ENCODE measurements at regions not wholly inside any gene's neighbourhood (a gene's known extent, or its start where the extent isn't known, plus 50 kb on each side); places are given as distances from the start of the nearest gene placed in this dataset.

GRCh38 chr5:13408616-13409015, 535.9 kb downstream of the DNAH5 start:
- Histone ChIP-seq H3K4me3 (ENCODE audit: low read depth, low read length) (no peak overlapping the region), H3K4me1 (ENCODE audit: control insufficient read depth, insufficient read depth, low read length) (no peaks in the 10 kb centered on the region), H3K9me3 (ENCODE audit: control insufficient read depth, insufficient read depth, low read depth, low read length) (no peaks in the 10 kb centered on the region), H3K27ac (ENCODE audit: extremely low read depth, low read depth, low read length) (no peak overlapping the region), H3K36me3 (ENCODE audit: control insufficient read depth in 2 of 2, insufficient read depth in 1 of 2, low read length in 2 of 2) (no peaks in the 10 kb centered on the region)
- ChIA-PET CTCF (no interaction called here), POLR2A (no interaction called here)
- TF ChIP-seq ZBTB1 (tag by site-specific recombination; IDR thresholded peaks at IDR 0.05) = no peak
- TF ChIP-seq ZNF791 (tag by site-specific recombination; IDR thresholded peaks at IDR 0.05) = no peak
- no peak for TF ChIP-seq ZNF600 (tag by site-specific recombination; IDR thresholded peaks at IDR 0.05)
- TF ChIP-seq ZSCAN16 (tag by site-specific recombination; IDR thresholded peaks at IDR 0.05) = no peak
- TF ChIP-seq ZNF24 (tag by site-specific recombination; IDR thresholded peaks at IDR 0.05) = no peak
- no peak for TF ChIP-seq ZNF10 (tag by site-specific recombination; IDR thresholded peaks at IDR 0.05)
- TF ChIP-seq ZNF514 (tag by site-specific recombination; IDR thresholded peaks at IDR 0.05) = no peak
- TF ChIP-seq AEBP2 (tag by site-specific recombination; IDR thresholded peaks at IDR 0.05; ENCODE audit: borderline replicate concordance) = no peak
- no peak for TF ChIP-seq ZNF155 (tag by site-specific recombination; IDR thresholded peaks at IDR 0.05)
- no peak for TF ChIP-seq GLI2 (tag by site-specific recombination; IDR thresholded peaks at IDR 0.05; ENCODE audit: borderline replicate concordance, low read depth)
- TF ChIP-seq ZNF610 (tag by site-specific recombination; IDR thresholded peaks at IDR 0.05; ENCODE audit: borderline replicate concordance) = no peak
- TF ChIP-seq ZNF768 (tag by site-specific recombination; IDR thresholded peaks at IDR 0.05) = no peak

- H3K27ac ChIP-seq (ENCODE audit: extremely low read depth, low read depth, low read length) = no peak overlapping the region
- no peaks in the 10 kb centered on the region for H3K36me3 ChIP-seq (ENCODE audit: control insufficient read depth in 2 of 2, insufficient read depth in 1 of 2, low read length in 2 of 2)
- no peak for TF ChIP-seq ZNF510 (tag by site-specific recombination; IDR thresholded peaks at IDR 0.05; ENCODE audit: insufficient replicate concordance)
- no peak for TF ChIP-seq MZF1 (tag by site-specific recombination; IDR thresholded peaks at IDR 0.05; ENCODE audit: borderline replicate concordance)
- no peak for TF ChIP-seq KLF10 (tag by site-specific recombination; IDR thresholded peaks at IDR 0.05)
- no peak for TF ChIP-seq ZBTB8A (tag by site-specific recombination; IDR thresholded peaks at IDR 0.05)
- no peak for TF ChIP-seq REST (tag by site-specific recombination; IDR thresholded peaks at IDR 0.05)
- TF ChIP-seq ZBTB7A (tag by site-specific recombination; IDR thresholded peaks at IDR 0.05; ENCODE audit: low read depth) = no peak
- TF ChIP-seq ZNF621 (tag by site-specific recombination; IDR thresholded peaks at IDR 0.05) = no peak
- TF ChIP-seq ZNF391 (tag by site-specific recombination; IDR thresholded peaks at IDR 0.05; ENCODE audit: borderline replicate concordance, low read depth) = no peak
- H3K9me3 ChIP-seq (ENCODE audit: control insufficient read depth, insufficient read depth, low read depth, low read length) = no peaks in the 10 kb centered on the region
- ChIA-PET POLR2A (no interaction called here), CTCF (no interaction called here)
- H3K4me1 ChIP-seq (ENCODE audit: control insufficient read depth, insufficient read depth, low read length) = no peaks in the 10 kb centered on the region
- H3K4me3 ChIP-seq (ENCODE audit: low read depth, low read length) = no peak overlapping the region
Measured at GRCh38 chr5:13403351-13403750, 541.1 kb downstream of the DNAH5 start.
